ENCODE measurements at regions not wholly inside any gene's neighbourhood (a gene's known extent, or its start where the extent isn't known, plus 50 kb on each side); places are given as distances from the start of the nearest gene placed in this dataset.

DNA sequence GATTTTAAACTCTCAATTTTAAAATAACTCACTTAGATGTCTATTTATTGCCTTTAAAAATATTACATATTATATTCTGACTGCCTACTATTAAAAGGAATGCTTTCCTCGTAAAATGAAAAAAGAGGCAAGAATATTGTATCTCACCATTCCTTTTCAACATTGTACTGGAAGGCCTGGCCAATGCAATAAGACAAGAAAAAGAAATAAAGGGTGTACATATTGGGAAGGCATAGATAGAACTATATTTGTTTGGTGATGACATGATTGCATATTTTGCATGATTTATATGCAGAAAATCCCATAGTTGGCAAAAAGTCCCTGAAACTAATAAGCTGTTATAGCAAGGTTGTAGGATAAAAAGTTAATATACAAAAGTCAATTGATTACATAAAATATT is 474.6 kb upstream of the ATP2B1 start:
- H3K27me3 Mint-ChIP-seq (ENCODE audit: unreplicated experiment): no peaks in the 10 kb centered on the region
- no TSS peak for BruUV-seq (replicated peaks)
- no peaks in the 10 kb centered on the region for H3K4me1 Mint-ChIP-seq (ENCODE audit: low read depth, unreplicated experiment)
- CTCF ChIA-PET: no interaction called here
- no peak overlapping the region for H3K4me3 Mint-ChIP-seq (ENCODE audit: low read depth, unreplicated experiment)
- TF ChIP-seq, protein P1, sequence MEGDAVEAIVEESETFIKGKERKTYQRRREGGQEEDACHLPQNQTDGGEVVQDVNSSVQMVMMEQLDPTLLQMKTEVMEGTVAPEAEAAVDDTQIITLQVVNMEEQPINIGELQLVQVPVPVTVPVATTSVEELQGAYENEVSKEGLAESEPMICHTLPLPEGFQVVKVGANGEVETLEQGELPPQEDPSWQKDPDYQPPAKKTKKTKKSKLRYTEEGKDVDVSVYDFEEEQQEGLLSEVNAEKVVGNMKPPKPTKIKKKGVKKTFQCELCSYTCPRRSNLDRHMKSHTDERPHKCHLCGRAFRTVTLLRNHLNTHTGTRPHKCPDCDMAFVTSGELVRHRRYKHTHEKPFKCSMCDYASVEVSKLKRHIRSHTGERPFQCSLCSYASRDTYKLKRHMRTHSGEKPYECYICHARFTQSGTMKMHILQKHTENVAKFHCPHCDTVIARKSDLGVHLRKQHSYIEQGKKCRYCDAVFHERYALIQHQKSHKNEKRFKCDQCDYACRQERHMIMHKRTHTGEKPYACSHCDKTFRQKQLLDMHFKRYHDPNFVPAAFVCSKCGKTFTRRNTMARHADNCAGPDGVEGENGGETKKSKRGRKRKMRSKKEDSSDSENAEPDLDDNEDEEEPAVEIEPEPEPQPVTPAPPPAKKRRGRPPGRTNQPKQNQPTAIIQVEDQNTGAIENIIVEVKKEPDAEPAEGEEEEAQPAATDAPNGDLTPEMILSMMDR (IDR thresholded peaks at IDR 0.05; ENCODE audit: unreplicated experiment): no peak
- DNase-seq: no peak
- no peak overlapping the region for H3K27ac Mint-ChIP-seq (ENCODE audit: unreplicated experiment)
- H3K9me3 Mint-ChIP-seq (ENCODE audit: low read depth, unreplicated experiment): peaks cover 7% of the 10 kb centered on the region
- intact Hi-C loops (cut with micrococcal nuclease; ENCODE audit: unreplicated experiment): loop anchor here (10.0 kb wide), 1 partner anchor 752 kb away; no protein-coding TSS in a partner anchor
- no peaks in the 10 kb centered on the region for H3K36me3 Mint-ChIP-seq (ENCODE audit: insufficient read depth, unreplicated experiment)

DNA sequence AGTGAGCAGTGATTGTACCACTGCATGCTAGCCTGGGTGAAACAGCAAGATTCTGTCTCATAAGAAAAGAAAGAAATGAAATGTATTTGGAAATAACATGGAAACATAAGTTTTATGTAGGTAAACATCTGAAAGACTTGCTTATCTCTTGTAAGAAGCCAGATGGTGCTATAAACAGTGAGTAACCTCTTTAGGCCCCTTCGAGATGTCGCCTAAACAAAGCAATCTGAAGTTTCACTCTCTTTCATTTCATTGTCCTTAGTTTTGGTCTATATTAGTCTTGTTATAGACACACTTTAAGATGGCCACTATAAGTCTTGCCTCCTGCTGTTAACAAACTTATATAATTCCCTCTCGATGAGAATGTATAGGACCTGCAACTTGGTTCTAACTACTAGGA is 472.6 kb upstream of the ATP2B1 start:
- Mint-ChIP-seq H3K36me3 (ENCODE audit: insufficient read depth, unreplicated experiment) (no peaks in the 10 kb centered on the region), H3K9me3 (ENCODE audit: low read depth, unreplicated experiment) (peaks cover 7% of the 10 kb centered on the region), H3K27ac (ENCODE audit: unreplicated experiment) (no peak overlapping the region), H3K4me1 (ENCODE audit: low read depth, unreplicated experiment) (no peaks in the 10 kb centered on the region), H3K4me3 (ENCODE audit: low read depth, unreplicated experiment) (no peak overlapping the region), H3K27me3 (ENCODE audit: unreplicated experiment) (no peaks in the 10 kb centered on the region)
- TF ChIP-seq, protein P1 (IDR thresholded peaks at IDR 0.05; ENCODE audit: unreplicated experiment): no peak
- no peak for DNase-seq
- BruUV-seq (replicated peaks): no TSS peak
- CTCF ChIA-PET: no interaction called here
- intact Hi-C loops (cut with micrococcal nuclease; ENCODE audit: unreplicated experiment): loop anchor here (10.0 kb wide), 1 partner anchor 754 kb away; no protein-coding TSS in a partner anchor

DNA sequence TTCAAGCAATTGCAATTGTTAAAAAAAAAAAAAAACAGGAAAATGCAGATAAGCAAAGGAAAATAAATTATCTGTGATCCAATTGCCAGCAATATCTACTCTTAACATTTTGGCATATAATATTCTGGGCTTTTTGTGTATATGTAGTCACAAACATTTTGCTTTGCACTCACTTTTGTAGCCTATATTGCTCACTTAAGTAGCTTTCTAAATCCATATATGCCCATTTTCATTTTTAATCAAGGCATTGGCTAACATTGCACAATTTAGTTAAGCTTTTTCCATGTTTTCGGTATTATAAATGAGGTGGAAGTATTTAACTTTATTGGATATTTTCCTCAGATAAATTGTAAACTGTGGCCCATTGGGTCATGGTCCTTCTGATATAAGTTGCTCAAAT is 466.3 kb upstream of the ATP2B1 start:
- no peaks in the 10 kb centered on the region for H3K4me1 Mint-ChIP-seq (ENCODE audit: low read depth, unreplicated experiment)
- peaks cover 5% of the 10 kb centered on the region for H3K9me3 Mint-ChIP-seq (ENCODE audit: low read depth, unreplicated experiment)
- H3K36me3 Mint-ChIP-seq (ENCODE audit: insufficient read depth, unreplicated experiment): no peaks in the 10 kb centered on the region
- no peak overlapping the region for H3K27ac Mint-ChIP-seq (ENCODE audit: unreplicated experiment)
- no peaks in the 10 kb centered on the region for H3K27me3 Mint-ChIP-seq (ENCODE audit: unreplicated experiment)
- intact Hi-C loops (cut with micrococcal nuclease; ENCODE audit: unreplicated experiment): loop anchor here (10.0 kb wide), 1 partner anchor 370 kb away; no protein-coding TSS in a partner anchor
- TF ChIP-seq, protein P1 (IDR thresholded peaks at IDR 0.05; ENCODE audit: unreplicated experiment): no peak
- CTCF ChIA-PET: no interaction called here
- no TSS peak for BruUV-seq (replicated peaks)
- no peak overlapping the region for H3K4me3 Mint-ChIP-seq (ENCODE audit: low read depth, unreplicated experiment)
- DNase-seq: no peak

DNA sequence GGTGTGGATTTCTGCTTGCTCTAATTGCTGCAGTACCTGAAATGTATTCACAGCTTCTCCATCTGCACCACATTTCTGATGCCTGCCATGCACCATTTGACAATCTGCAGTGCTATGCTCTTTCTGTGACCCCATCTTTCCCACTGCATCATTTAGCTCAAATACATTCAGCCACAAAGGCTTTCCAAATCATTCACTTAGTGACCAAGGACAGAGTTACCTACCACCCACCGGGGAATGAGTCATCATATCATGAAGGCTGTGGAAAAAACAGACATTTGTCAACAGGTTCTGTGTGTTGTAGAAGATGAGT is 465.5 kb upstream of the ATP2B1 start:
- no peaks in the 10 kb centered on the region for H3K27me3 Mint-ChIP-seq (ENCODE audit: unreplicated experiment)

More for the DNA sequence above, 465.5 kb upstream of the ATP2B1 start:
- Mint-ChIP-seq H3K36me3 (ENCODE audit: insufficient read depth, unreplicated experiment) (no peaks in the 10 kb centered on the region), H3K4me1 (ENCODE audit: low read depth, unreplicated experiment) (no peaks in the 10 kb centered on the region), H3K27ac (ENCODE audit: unreplicated experiment) (no peak overlapping the region), H3K9me3 (ENCODE audit: low read depth, unreplicated experiment) (peaks cover 3% of the 10 kb centered on the region), H3K4me3 (ENCODE audit: low read depth, unreplicated experiment) (no peak overlapping the region)
- CTCF ChIA-PET: no interaction called here
- no TSS peak for BruUV-seq (replicated peaks)
- no peak for DNase-seq
- TF ChIP-seq, protein P1 (IDR thresholded peaks at IDR 0.05; ENCODE audit: unreplicated experiment): no peak
- intact Hi-C loops (cut with micrococcal nuclease; ENCODE audit: unreplicated experiment): loop anchor here (10.0 kb wide), 1 partner anchor 371 kb away; no protein-coding TSS in a partner anchor
